HG03025 (cell line): ENCODE measurements at regions not wholly inside any gene's neighbourhood (a gene's known extent, or its start where the extent isn't known, plus 50 kb on each side); places are given as distances from the start of the nearest gene placed in this dataset.

Experiments
- ATAC-seq: cut with Tn5 transposase; IDR thresholded peaks from one replicate; pipeline ENCODE4 v1.9.1; 2021; ENCODE audit warnings: mild to moderate bottlenecking, moderate library complexity; ENCODE audit not compliant: unreplicated experiment, low FRiP score

DNA sequence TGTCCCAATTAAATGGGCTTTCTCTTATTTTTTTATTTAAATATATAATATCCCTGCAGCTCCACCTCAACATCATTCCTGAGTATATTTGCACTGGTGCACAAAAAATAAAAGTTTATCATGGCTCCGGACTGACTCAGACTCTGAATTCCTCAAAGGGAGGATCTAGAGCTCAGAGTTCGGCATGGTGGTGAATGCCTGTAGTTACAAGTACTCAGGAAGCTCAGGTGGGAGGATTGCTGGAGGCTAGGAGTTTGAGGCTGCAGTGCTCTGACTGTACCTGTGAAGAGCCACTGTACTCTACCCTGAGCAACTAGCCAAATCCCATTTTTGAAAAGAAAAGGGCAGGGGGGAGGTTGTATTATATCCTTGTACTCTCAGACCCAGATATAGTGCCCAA, 52.8 kb upstream of the NRXN1 start:
- ATAC-seq, result no peak
